Small intestine (tissue), 7 donors: ENCODE measurements at regions not wholly inside any gene's neighbourhood (a gene's known extent, or its start where the extent isn't known, plus 50 kb on each side); places are given as distances from the start of the nearest gene placed in this dataset.

Source experiments
- DNase-seq, 2 donors: peaks; one replicate each; pipeline versions ENCODE4 v3.0.0 to v3.0.0-alpha.2; 2013
- FAIRE-seq: peaks from 2 replicates; lab custom pipeline; 2012; peaks lifted over from hg19 to GRCh38; lab: Jason Lieb, UNC
- H3K27ac ChIP-seq, 3 donors: one replicate each; pipeline ENCODE4 v1.5.1; 2013; ENCODE audit warnings: low read length in 2 of 3, mild to moderate bottlenecking in 2 of 3, control low read depth in 1 of 3, inconsistent platforms in 1 of 3, low read depth in 1 of 3, moderate library complexity in 1 of 3
- H3K27me3 ChIP-seq, 3 donors: one replicate each; pipeline ENCODE4 v1.6.1; 2013; ENCODE audit warnings: low read length in 3 of 3, inconsistent platforms in 1 of 3; ENCODE audit not compliant: control insufficient read depth in 3 of 3, insufficient read depth in 3 of 3
- H3K36me3 ChIP-seq, 3 donors: one replicate each; pipeline ENCODE4 v1.6.1; 2013; ENCODE audit warnings: low read length in 3 of 3, inconsistent platforms in 1 of 3, low read depth in 1 of 3, mild to moderate bottlenecking in 1 of 3, moderate library complexity in 1 of 3; ENCODE audit not compliant: control insufficient read depth in 3 of 3, insufficient read depth in 2 of 3
- H3K4me1 ChIP-seq, 3 donors: one replicate each; pipeline ENCODE4 v1.6.1; 2013; ENCODE audit warnings: low read length in 2 of 3, inconsistent platforms in 1 of 3, low read depth in 1 of 3, mild to moderate bottlenecking in 1 of 3, moderate library complexity in 1 of 3; ENCODE audit not compliant: control insufficient read depth in 3 of 3, insufficient read depth in 2 of 3
- H3K4me3 ChIP-seq, 3 donors: one replicate each; pipeline ENCODE4 v1.5.1; 2013; ENCODE audit warnings: low read length in 3 of 3, control low read depth in 1 of 3, inconsistent platforms in 1 of 3, low read depth in 1 of 3, mild to moderate bottlenecking in 1 of 3, moderate library complexity in 1 of 3
- H3K9me3 ChIP-seq, 2 donors: one replicate each; pipeline ENCODE4 v1.6.1; 2013; ENCODE audit warnings: low read depth in 1 of 2, low read length in 1 of 2; ENCODE audit not compliant: control insufficient read depth in 2 of 2, insufficient read depth in 1 of 2
- WGBS, 3 donors: extraction: QIAGEN DNeasy Blood & Tissue Kit; methylation state at CpG; one replicate each; pipeline ENCODE4 v1.1.7; 2013; 5-methylcytosine and 5-hydroxymethylcytosine counted together
- donor health status: healthy with polysubstance abuse.
- donor health status: control.
- donor health status: control.
- donor health status: Bipolar disorder and iron deficiency.
- donor health status: healthy.

GRCh38 chr10:85413570-85413969 lies 953.0 kb downstream of the GRID1 start:
- Histone ChIP-seq H3K27ac (no peak overlapping the region), H3K27me3 (no peaks in the 10 kb centered on the region), H3K36me3 (no peaks in the 10 kb centered on the region), H3K9me3 (peaks cover 0 to 14% of the 10 kb centered on the region in 2 donors), H3K4me1 (no peaks in the 10 kb centered on the region), H3K4me3 (no peak overlapping the region)
- DNase-seq = no peak
- WGBS, 3 donors = 46 to 68% (median 54%) methylated on average over 5 of the region's 5 CpGs
- no peak for FAIRE-seq

- peaks cover 0 to 2% (median 0%) of the 10 kb centered on the region in 3 donors for H3K27me3 ChIP-seq
- FAIRE-seq = no peak
- no peaks in the 10 kb centered on the region for H3K36me3 ChIP-seq
- H3K4me3 ChIP-seq = no peak overlapping the region
- H3K9me3 ChIP-seq = no peaks in the 10 kb centered on the region
- H3K27ac ChIP-seq = no peak overlapping the region
- H3K4me1 ChIP-seq = no peaks in the 10 kb centered on the region
- 50 to 60% (median 54%) methylated on average over 8 of the region's 8 CpGs for WGBS, 3 donors
- DNase-seq = peak in 1 of 2 donors; percentile 1
Measured at GRCh38 chr10:85420501-85421191, 945.9 kb downstream of the GRID1 start.

DNA sequence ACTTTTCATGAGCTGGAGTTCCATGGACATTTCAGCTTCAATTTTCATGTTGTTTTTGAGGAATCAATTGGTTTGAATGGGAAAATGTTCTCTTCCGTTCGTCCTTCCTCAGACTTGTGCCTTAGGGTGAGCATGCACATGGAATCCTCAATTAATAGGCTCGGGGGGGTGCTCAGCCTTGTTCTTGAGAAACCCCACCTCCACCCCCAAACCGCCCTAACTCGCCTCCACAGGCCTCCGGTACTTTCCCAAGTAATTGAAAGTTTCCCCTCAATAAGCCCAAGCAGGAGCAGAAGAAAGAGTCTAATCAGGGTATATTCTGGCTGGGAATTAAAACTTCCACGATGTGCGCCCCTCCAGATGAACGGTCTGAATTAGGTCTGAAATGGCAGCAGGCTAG lies 945.2 kb downstream of the GRID1 start:
- no peak overlapping the region for H3K27ac ChIP-seq
- no peaks in the 10 kb centered on the region for H3K4me1 ChIP-seq
- no peaks in the 10 kb centered on the region for H3K9me3 ChIP-seq
- no peak for DNase-seq
- no peak overlapping the region for H3K4me3 ChIP-seq
- 84 to 91% (median 86%) methylated on average over 9 of the region's 9 CpGs for WGBS, 3 donors
- peaks cover 0 to 2% (median 0%) of the 10 kb centered on the region in 3 donors for H3K27me3 ChIP-seq
- no peak for FAIRE-seq
- no peaks in the 10 kb centered on the region for H3K36me3 ChIP-seq

DNA sequence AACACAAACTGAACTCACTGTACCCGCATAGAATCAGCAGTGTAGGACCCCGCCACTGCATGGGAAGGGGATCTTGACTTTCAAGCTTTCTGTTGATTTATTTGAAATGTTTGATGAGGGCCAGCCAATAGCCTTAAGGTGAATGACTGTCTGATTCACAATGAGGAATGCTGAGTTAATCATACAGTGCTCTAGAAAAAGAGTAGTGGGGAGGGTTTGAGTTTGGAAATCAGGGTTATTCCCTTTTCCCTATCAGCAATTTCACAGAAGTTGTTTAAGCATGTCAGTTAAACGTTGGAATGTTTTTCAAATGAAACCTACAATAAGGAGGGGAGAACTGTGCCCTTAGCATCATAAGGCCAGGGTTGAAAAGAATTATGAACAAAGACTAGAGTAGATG lies 937.5 kb downstream of the GRID1 start:
- FAIRE-seq = no peak

DNA sequence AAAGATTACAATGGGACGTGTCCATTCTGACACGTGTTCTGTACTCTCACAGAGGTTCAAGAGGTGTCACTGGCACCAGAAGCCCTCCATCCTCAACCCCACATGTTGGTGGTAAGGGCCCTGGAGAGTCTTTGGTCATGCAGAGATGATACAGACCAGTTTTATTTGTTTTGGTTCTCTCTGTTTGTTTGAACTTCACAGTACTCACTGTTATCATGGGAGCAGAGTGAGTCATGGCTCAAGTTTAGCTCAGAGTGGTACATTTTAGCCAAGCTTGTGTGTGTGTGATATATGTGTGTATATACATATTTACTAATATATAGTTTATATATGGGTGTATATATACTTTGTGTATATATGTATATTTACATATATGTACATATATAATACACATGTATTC lies 935.6 kb downstream of the GRID1 start:
- H3K9me3 ChIP-seq = no peaks in the 10 kb centered on the region
- no peaks in the 10 kb centered on the region for H3K4me1 ChIP-seq
- FAIRE-seq (no peak), DNase-seq (no peak)
- no peak overlapping the region for H3K27ac ChIP-seq
- H3K36me3 ChIP-seq = no peaks in the 10 kb centered on the region
- WGBS, 3 donors = 58 to 81% (median 80%) methylated on average over 2 of the region's 2 CpGs
- no peak overlapping the region for H3K4me3 ChIP-seq
- H3K27me3 ChIP-seq = no peaks in the 10 kb centered on the region

More for the DNA sequence above, 937.5 kb downstream of the GRID1 start:
- Histone ChIP-seq H3K27ac (no peak overlapping the region), H3K9me3 (no peaks in the 10 kb centered on the region), H3K4me3 (no peak overlapping the region), H3K4me1 (no peaks in the 10 kb centered on the region), H3K27me3 (no peaks in the 10 kb centered on the region), H3K36me3 (no peaks in the 10 kb centered on the region)
- no peak for DNase-seq
- WGBS, 3 donors = 71 to 76% (median 72%) methylated on average over 3 of the region's 3 CpGs

- Histone ChIP-seq H3K36me3 (no peaks in the 10 kb centered on the region), H3K27me3 (no peaks in the 10 kb centered on the region), H3K9me3 (no peaks in the 10 kb centered on the region), H3K27ac (no peak overlapping the region), H3K4me3 (no peak overlapping the region), H3K4me1 (no peaks in the 10 kb centered on the region)
- DNase-seq = no peak
- 90 to 95% (median 91%) methylated on average over 7 of the region's 7 CpGs for WGBS, 3 donors
- FAIRE-seq = no peak
Measured at GRCh38 chr10:85433248-85433647, 933.3 kb downstream of the GRID1 start.

- Histone ChIP-seq H3K4me3 (no peak overlapping the region), H3K36me3 (no peaks in the 10 kb centered on the region), H3K4me1 (no peaks in the 10 kb centered on the region), H3K27ac (no peak overlapping the region), H3K9me3 (no peaks in the 10 kb centered on the region), H3K27me3 (no peaks in the 10 kb centered on the region)
- no peak for DNase-seq
- 73 to 77% (median 77%) methylated on average over 2 of the region's 2 CpGs for WGBS, 3 donors
- FAIRE-seq = no peak
Measured at GRCh38 chr10:85444868-85445267, 921.7 kb downstream of the GRID1 start.

DNA sequence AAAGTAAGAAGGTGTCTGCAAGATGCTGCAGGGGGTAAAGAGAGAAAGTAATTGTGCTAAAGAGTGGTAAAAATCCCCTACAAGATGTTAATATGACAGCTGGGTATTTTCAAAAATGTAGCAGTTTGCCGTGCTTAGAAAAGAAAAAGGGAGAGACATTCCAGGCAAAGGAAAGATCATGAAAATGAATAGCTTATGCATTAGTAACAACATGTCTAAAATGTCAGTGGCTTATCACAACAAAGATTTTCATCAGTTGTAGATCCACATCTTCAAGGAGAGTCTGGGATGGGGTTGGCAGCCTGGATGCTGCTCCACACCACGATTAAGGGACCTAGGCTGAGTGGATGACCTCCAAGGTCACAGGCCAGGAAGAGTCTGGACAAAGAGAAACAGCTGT lies 920.9 kb downstream of the GRID1 start:
- H3K4me3 ChIP-seq = no peak overlapping the region
- DNase-seq (no peak), FAIRE-seq (no peak)
- H3K4me1 ChIP-seq = no peaks in the 10 kb centered on the region
- H3K27me3 ChIP-seq = no peaks in the 10 kb centered on the region
- H3K9me3 ChIP-seq = no peaks in the 10 kb centered on the region
- no peak overlapping the region for H3K27ac ChIP-seq
- 50 to 57% (median 52%) methylated on average over 2 of the region's 2 CpGs for WGBS, 3 donors
- H3K36me3 ChIP-seq = no peaks in the 10 kb centered on the region

- no peak overlapping the region for H3K4me3 ChIP-seq
- no peaks in the 10 kb centered on the region for H3K36me3 ChIP-seq
- H3K4me1 ChIP-seq = no peaks in the 10 kb centered on the region
- no peak overlapping the region for H3K27ac ChIP-seq
- 39 to 64% (median 39%) methylated on average over 2 of the region's 2 CpGs for WGBS, 3 donors
- FAIRE-seq = no peak
- no peaks in the 10 kb centered on the region for H3K9me3 ChIP-seq
- H3K27me3 ChIP-seq = no peaks in the 10 kb centered on the region
- no peak for DNase-seq
Measured at GRCh38 chr10:85446827-85447226, 919.8 kb downstream of the GRID1 start.
